Activated CD8-positive, alpha-beta memory T cell treated with anti-CD3 and anti-CD28 coated beads, Interleukin-2, amount 50 U/mL, for 24 hours (primary cell): ENCODE measurements at regions not wholly inside any gene's neighbourhood (a gene's known extent, or its start where the extent isn't known, plus 50 kb on each side); places are given as distances from the start of the nearest gene placed in this dataset.
"Not testable (repeated sequence)": the region's sequence is repeated elsewhere in the genome, so short reads cannot be mapped to it uniquely, and the experiment has no call there.

ENCODE experiments used
- DNase-seq: peaks from one replicate; pipeline ENCODE4 v3.0.0-alpha.2; 2020; ENCODE audit errors: extremely low read depth

DNA sequence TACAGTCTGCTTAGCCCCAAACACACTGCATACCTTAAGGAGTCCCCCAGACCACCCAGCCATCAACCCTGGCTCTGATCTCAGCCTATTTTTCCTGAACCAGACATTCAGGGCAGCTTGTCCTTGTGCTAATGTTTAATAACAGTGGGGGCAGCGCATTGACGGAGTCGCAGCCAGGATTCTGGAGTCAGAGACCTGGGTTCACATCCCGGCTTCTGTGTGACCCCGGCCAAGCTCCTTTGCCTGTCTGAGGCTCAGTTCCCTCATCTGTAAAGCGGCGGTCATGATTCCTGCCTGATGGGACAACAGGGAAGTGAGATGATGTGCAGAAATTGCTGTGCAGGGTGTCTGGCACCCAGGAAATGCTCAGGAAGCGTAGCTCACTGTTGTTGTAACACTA is 63.1 kb downstream of the MATN1 start:
- DNase-seq: no peak

DNA sequence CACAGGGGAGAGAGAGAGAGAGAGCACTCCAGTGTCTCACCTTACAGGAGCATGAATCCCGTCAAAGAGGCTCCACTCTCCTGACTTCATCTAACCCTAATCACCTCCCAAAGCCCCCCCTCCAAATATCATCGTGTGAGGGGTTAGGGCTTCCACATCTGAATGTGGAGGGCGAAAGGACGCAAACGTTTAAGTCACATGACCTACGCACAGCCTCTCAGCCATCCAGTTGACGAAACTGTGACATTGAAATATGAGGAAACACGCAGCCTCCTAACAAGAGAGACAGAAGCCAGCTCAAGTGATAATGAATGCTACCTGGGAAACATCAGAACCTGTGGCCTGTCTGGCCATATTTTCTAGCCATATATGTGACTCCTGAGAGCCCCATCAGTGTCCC is 63.7 kb downstream of the MATN1 start:
- DNase-seq: no peak

- not testable (repeated sequence) for DNase-seq
These were observed 65.0 kb downstream of the MATN1 start for GRCh38 chr1:30658375-30658774.

DNA sequence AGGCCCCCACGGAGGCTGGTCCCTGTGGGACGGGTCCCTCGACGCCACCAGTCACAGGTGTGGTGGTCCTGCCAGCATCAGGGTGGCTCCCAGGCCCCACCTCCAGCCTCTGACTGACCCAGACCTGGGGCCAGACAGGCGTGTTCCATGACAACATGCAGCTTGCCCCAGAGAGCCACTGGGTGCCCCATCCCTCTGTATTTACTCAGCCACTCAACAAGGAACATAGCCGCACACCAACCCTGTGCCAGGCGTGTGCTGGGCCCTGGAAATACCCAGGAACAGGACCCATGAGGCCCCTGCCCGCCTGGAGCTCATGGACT is 65.4 kb downstream of the MATN1 start:
- DNase-seq: no peak

DNA sequence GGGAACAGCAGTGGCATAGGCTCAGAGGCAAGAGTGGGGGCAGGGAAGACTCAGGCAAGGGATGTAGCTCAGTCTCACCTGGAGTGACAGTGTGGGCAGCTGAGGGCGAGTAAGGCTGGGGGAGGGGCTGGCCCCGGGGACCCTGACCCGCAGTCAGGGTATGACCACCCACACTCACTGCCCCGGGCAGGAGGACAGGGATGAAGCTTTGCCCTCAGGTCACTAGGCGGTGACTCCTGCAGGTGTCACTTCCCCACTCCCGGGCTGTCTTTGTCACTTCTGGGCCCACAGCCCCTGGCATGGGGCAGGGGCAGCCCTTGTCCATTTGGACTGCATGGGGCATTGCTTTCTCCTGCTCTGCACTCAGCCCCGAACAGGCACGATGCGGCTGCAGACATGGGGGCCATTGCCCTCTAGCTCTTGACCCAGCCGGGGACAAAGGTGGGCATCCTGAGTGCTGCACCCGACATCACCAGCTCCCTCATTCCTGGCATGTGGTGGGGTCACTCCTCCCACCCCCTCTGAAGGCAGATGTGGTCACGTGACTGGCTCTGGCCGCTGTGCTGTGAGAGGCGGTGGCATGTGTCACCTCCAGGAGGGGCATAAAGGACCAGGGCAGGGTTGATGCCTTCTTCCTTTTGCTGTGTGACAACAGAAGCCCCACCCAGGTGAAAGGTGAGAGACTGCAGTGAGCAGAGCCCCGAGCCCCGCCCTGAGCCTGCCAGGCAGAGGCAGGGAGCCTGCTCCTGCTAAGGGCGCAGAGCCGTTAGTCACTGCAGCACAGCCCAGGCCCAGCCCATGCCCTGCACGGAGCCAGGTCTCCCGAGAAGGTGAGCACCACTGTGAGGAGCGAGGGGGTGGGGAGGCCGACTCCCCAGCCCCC is 66.0 kb downstream of the MATN1 start:
- DNase-seq: no peak

- DNase-seq: no peak
These were observed 67.0 kb downstream of the MATN1 start for GRCh38 chr1:30656171-30656940.

- DNase-seq: no peak
These were observed 67.7 kb downstream of the MATN1 start for GRCh38 chr1:30655672-30656071.

DNA sequence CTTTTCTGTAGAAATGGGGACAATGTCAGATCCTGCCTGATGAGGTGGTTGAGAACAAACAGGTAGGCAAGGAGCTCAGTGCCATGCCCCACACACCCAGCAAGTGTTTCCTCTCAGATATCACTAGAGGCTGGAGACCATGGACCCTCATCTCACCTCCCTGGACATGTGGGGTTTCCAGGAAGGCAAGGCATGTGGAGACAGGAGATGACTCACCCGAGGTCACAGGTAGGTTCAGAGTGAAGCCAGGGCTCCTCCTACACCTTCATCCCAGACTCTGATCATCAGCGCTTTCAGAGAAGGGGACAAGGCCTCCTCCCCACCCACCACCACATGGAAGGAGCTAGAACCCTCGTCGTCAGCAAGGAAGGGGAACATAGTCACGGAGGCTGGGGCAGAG is 69.2 kb downstream of the MATN1 start:
- DNase-seq: no peak

GRCh38 chr1:30652152-30652841 is 71.1 kb downstream of the MATN1 start:
- no peak for DNase-seq

DNA sequence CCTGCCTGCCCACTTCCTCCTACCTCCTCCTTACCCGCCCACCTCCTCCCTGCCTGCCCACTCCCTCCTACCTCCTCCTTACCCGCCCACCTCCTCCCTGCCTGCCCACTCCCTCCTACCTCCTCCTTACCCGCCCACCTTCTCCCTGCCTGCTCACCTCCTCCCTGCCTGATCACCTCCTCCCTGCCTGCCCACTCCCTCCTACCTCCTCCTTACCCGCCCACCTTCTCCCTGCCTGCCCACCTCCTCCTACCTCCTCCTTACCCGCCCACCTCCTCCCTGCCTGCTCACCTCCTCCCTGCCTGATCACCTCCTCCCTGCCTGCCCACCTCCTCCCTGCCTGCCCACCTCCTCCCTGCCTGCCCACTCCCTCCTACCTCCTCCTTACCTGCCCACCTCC is 72.0 kb downstream of the MATN1 start:
- not testable (repeated sequence) for DNase-seq

DNA sequence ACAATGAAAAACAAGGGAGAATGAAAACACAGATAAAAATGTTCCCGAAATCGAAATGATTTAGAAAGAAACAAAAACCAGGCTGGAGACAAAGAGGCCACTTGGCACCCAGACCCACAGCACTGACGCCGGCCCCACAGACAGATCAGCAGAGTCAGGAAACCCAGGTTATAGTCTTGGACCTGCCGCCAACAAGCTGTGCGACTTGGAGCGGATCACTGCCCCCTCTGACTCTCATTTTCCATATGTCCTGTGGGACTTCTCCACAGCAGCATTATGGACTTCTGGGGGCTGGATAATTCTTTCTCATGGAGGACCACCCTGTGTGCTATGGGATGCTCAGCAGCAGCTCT is 72.4 kb downstream of the MATN1 start:
- no peak for DNase-seq

DNA sequence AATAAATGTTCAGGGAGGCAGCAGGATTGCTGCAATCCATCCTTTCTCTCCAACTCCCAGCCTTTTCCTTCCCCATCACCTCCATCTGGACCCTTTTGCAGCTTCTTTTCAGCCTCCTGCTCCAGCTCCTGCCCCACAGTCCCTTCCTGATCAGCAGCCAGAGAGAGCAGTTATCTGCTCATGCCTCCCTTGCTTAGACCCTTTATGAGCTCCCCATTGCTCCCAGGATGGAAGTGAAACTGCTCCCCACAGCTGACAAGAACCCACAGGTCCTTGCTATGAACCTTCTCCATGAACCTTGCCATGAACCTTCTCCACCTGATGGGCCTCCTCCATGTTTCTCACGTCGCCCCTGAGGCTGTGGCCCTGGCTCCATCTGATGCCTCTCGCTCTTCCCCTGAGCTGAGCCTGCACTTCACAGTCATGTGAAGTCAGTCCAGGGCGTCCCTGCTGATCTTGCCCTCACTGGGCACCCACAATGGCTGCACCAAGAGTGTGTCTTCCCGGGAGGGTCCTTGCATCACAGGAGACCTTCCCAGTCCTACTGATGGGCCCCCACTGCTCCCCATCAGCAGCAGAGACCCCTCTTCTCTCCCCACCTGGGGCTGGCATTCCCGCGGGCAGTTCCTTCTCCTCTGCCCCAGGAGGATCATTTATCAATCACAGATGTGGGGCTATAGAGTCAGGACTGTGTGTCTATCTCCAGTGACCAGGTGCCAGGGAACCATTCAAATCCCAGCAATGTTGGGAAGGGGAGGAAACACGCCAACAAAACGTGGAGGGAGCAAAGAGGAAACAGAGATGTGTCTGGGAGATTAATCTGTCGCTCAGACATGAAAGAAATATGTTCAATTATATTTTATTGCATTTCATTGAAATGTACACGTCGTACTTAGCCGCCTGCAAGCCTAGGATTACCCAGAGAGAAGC is 73.1 kb downstream of the MATN1 start:
- no peak for DNase-seq

GRCh38 chr1:30649321-30649991 is 73.9 kb downstream of the MATN1 start:
- no peak for DNase-seq

GRCh38 chr1:30648408-30649000 is 74.9 kb downstream of the MATN1 start:
- no peak for DNase-seq

DNA sequence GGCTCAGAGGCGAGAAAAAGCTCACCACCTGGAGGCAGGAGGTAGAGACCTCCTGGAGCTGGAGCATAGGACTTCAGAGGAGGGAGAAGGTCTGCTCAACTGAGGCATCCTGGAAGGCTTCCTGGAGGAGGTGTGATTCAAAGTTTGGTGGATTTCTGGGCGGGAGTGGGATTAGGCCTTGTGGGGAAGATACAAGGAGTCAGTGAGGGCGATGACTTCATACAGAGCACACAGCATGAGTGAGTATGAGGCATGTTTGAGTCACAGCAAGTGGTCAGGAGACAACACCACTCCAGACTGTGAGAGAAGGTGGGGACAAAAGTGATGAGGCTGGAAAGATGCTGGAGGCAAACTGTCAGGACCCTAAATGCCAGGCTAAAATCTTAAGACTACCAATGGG is 77.6 kb downstream of the MATN1 start:
- DNase-seq: no peak

GRCh38 chr1:30642391-30643120 is 80.8 kb downstream of the MATN1 start:
- DNase-seq: no peak

- no peak for DNase-seq
These were observed 81.6 kb downstream of the MATN1 start for GRCh38 chr1:30641572-30642353.

GRCh38 chr1:30639881-30640452 is 83.4 kb downstream of the MATN1 start:
- DNase-seq: no peak

- no peak for DNase-seq
These were observed 84.6 kb downstream of the MATN1 start for GRCh38 chr1:30638811-30639210.
